Neural cell (in vitro differentiated cells): ENCODE measurements at regions not wholly inside any gene's neighbourhood (a gene's known extent, or its start where the extent isn't known, plus 50 kb on each side); places are given as distances from the start of the nearest gene placed in this dataset.

ENCODE experiments used
- H2AFZ ChIP-seq: fragments of 200-600, 300-800 bp; sonication (generic), shearing (Covaris generic); 2 replicates; pipeline ENCODE4 v1.6.0; 2014; ENCODE audit warnings: low read depth, mild to moderate bottlenecking, antibody characterized with exemption, low read length, moderate library complexity
- H3F3A ChIP-seq: fragments of 200-600 bp; shearing (Covaris generic); 2 replicates; pipeline ENCODE4 v1.6.1; 2016; ENCODE audit warnings: mild to moderate bottlenecking, moderate library complexity, mixed read lengths, antibody characterized with exemption, low read length; ENCODE audit not compliant: insufficient read depth, poor library complexity, severe bottlenecking
- H3K27ac ChIP-seq: fragments of 200-600, 300-800 bp; sonication (generic), shearing (Covaris generic); 2 replicates; pipeline ENCODE4 v1.5.1; 2014; ENCODE audit warnings: mild to moderate bottlenecking, low read length, moderate library complexity
- H3K27me3 ChIP-seq: fragments of 300-800, 200-600 bp; sonication (generic), shearing (Covaris generic); 2 replicates; pipeline ENCODE4 v1.6.0; 2014; ENCODE audit warnings: mild to moderate bottlenecking, low read depth, low read length, moderate library complexity; ENCODE audit not compliant: insufficient read depth
- H3K36me3 ChIP-seq: fragments of 300-800, 200-600 bp; sonication (generic), shearing (Covaris generic); 2 replicates; pipeline ENCODE4 v1.5.1; 2014; ENCODE audit warnings: mild to moderate bottlenecking, antibody characterized with exemption, low read length, moderate library complexity; ENCODE audit not compliant: insufficient read depth
- H3K4me2 ChIP-seq: fragments of 300-800, 200-600 bp; sonication (generic), shearing (Covaris generic); 2 replicates; pipeline ENCODE4 v1.6.0; 2014; ENCODE audit warnings: mild to moderate bottlenecking, low read length
- H3K4me3 ChIP-seq: fragments of 300-800, 200-600 bp; sonication (generic), shearing (Covaris generic); 2 replicates; pipeline ENCODE4 v1.5.1; 2014; ENCODE audit warnings: mild to moderate bottlenecking, low read length, moderate library complexity
- H3K79me2 ChIP-seq: fragments of 200-600 bp; shearing (Covaris generic); replicated peaks from 2 replicates; pipeline ENCODE4 v1.6.0; 2014; ENCODE audit warnings: mild to moderate bottlenecking, low read length, moderate library complexity; ENCODE audit not compliant: insufficient read depth
- H3K9ac ChIP-seq: fragments of 300-800, 200-600 bp; sonication (generic), shearing (Covaris generic); 2 replicates; pipeline ENCODE4 v1.6.1; 2016; ENCODE audit warnings: mild to moderate bottlenecking, low read length, mixed read lengths
- H3K9me2 ChIP-seq: fragments of 200-600 bp; shearing (Covaris generic); 2 replicates; pipeline ENCODE4 v1.6.1; 2016; ENCODE audit warnings: mild to moderate bottlenecking, low read length, mixed read lengths; ENCODE audit not compliant: insufficient read depth
- H3K9me3 ChIP-seq: fragments of 200-600, 300-800 bp; sonication (generic), shearing (Covaris generic); 2 replicates; pipeline ENCODE4 v1.6.1; 2016; ENCODE audit warnings: mild to moderate bottlenecking, mixed run types, low read length, moderate library complexity, mixed read lengths
- H4K20me1 ChIP-seq: fragments of 200-600 bp; shearing (Covaris generic); 2 replicates; pipeline ENCODE4 v1.6.1; 2016; ENCODE audit warnings: mild to moderate bottlenecking, mixed run types; ENCODE audit not compliant: insufficient read depth
- EP300 ChIP-seq: fragments of 450-650 bp; conservative IDR thresholded peaks from 2 replicates; pipeline ENCODE4 v1.6.1; 2014; ENCODE audit warnings: antibody characterized with exemption, mild to moderate bottlenecking, moderate library complexity; ENCODE audit not compliant: poor library complexity, severe bottlenecking
- EZH2 ChIP-seq: fragments of 200-600, 300-800 bp; shearing (Covaris generic), sonication (generic); IDR thresholded peaks from 2 replicates; pipeline ENCODE4 v1.6.1; 2014; ENCODE audit warnings: antibody characterized with exemption, low read length, borderline replicate concordance, mild to moderate bottlenecking; ENCODE audit not compliant: insufficient read depth, poor library complexity, severe bottlenecking
- MXI1 ChIP-seq: fragments of 450-650 bp; conservative IDR thresholded peaks from 2 replicates; pipeline ENCODE4 v1.6.1; 2014; ENCODE audit warnings: antibody characterized with exemption, mild to moderate bottlenecking; ENCODE audit not compliant: poor library complexity, severe bottlenecking
- POLR2AphosphoS5 ChIP-seq: IDR thresholded peaks from 2 replicates; pipeline ENCODE4 v1.6.1; 2012
- RAD21 ChIP-seq: fragments of 450-650 bp; conservative IDR thresholded peaks from 2 replicates; pipeline ENCODE4 v1.6.1; 2014; ENCODE audit warnings: antibody characterized with exemption, mild to moderate bottlenecking, moderate library complexity
- SMC3 ChIP-seq: fragments of 450-650 bp; conservative IDR thresholded peaks from 2 replicates; pipeline ENCODE4 v1.6.1; 2014; ENCODE audit warnings: antibody characterized with exemption, mild to moderate bottlenecking, moderate library complexity; ENCODE audit not compliant: poor library complexity
- TAF1 ChIP-seq: IDR thresholded peaks from 2 replicates; pipeline ENCODE4 v1.6.1; 2012; ENCODE audit warnings: low read depth
- TF ChIP-seq, protein P1 (sequence below): fragments of 450-650 bp; IDR thresholded peaks from 2 replicates; pipeline ENCODE4 v1.5.1; 2014; ENCODE audit warnings: antibody characterized with exemption, mild to moderate bottlenecking, moderate library complexity; ENCODE audit not compliant: poor library complexity, severe bottlenecking
- TF ChIP-seq, protein P2 (sequence below): IDR thresholded peaks from 2 replicates; pipeline ENCODE4 v1.6.1; 2012; ENCODE audit warnings: borderline replicate concordance

DNA sequence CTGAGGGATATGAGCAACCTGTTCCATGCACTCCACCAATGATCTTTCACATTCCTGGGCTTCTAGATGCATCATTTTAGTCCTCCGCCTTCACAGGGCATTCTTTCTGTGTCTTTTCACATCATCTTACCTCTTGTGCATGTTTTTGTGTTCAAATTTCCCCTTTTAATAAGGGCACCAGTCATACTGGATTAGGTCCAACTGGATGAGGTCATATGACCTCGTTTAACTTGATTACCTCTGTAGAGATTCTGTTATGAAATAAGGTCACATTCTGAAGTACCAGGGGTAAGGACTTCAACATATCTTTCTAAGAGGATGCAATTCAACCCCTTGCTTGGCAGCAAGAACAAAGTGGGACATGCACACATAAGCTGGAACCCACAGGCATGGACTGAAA, 335.3 kb upstream of the TLE4 start:
- Histone ChIP-seq H3K9ac (no peak overlapping the region), H3K9me2 (no peaks in the 10 kb centered on the region), H3K4me2 (no peak overlapping the region), H3K36me3 (no peaks in the 10 kb centered on the region), H3K27me3 (no peaks in the 10 kb centered on the region), H3K79me2 (no peaks in the 10 kb centered on the region), H3K9me3 (peaks cover 3% of the 10 kb centered on the region), H3K27ac (no peak overlapping the region), H2AFZ (no peak overlapping the region), H3K4me3 (no peak overlapping the region), H3F3A (no peaks in the 10 kb centered on the region), H4K20me1 (no peaks in the 10 kb centered on the region)
- TF ChIP-seq RAD21 (no peak), EP300 (no peak), POLR2AphosphoS5 (no peak), SMC3 (no peak), TAF1 (no peak), MXI1 (no peak), EZH2 (no peak)
- TF ChIP-seq, protein P1, sequence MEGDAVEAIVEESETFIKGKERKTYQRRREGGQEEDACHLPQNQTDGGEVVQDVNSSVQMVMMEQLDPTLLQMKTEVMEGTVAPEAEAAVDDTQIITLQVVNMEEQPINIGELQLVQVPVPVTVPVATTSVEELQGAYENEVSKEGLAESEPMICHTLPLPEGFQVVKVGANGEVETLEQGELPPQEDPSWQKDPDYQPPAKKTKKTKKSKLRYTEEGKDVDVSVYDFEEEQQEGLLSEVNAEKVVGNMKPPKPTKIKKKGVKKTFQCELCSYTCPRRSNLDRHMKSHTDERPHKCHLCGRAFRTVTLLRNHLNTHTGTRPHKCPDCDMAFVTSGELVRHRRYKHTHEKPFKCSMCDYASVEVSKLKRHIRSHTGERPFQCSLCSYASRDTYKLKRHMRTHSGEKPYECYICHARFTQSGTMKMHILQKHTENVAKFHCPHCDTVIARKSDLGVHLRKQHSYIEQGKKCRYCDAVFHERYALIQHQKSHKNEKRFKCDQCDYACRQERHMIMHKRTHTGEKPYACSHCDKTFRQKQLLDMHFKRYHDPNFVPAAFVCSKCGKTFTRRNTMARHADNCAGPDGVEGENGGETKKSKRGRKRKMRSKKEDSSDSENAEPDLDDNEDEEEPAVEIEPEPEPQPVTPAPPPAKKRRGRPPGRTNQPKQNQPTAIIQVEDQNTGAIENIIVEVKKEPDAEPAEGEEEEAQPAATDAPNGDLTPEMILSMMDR, result no peak
- TF ChIP-seq, protein P2, sequence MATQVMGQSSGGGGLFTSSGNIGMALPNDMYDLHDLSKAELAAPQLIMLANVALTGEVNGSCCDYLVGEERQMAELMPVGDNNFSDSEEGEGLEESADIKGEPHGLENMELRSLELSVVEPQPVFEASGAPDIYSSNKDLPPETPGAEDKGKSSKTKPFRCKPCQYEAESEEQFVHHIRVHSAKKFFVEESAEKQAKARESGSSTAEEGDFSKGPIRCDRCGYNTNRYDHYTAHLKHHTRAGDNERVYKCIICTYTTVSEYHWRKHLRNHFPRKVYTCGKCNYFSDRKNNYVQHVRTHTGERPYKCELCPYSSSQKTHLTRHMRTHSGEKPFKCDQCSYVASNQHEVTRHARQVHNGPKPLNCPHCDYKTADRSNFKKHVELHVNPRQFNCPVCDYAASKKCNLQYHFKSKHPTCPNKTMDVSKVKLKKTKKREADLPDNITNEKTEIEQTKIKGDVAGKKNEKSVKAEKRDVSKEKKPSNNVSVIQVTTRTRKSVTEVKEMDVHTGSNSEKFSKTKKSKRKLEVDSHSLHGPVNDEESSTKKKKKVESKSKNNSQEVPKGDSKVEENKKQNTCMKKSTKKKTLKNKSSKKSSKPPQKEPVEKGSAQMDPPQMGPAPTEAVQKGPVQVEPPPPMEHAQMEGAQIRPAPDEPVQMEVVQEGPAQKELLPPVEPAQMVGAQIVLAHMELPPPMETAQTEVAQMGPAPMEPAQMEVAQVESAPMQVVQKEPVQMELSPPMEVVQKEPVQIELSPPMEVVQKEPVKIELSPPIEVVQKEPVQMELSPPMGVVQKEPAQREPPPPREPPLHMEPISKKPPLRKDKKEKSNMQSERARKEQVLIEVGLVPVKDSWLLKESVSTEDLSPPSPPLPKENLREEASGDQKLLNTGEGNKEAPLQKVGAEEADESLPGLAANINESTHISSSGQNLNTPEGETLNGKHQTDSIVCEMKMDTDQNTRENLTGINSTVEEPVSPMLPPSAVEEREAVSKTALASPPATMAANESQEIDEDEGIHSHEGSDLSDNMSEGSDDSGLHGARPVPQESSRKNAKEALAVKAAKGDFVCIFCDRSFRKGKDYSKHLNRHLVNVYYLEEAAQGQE, result no peak

DNA sequence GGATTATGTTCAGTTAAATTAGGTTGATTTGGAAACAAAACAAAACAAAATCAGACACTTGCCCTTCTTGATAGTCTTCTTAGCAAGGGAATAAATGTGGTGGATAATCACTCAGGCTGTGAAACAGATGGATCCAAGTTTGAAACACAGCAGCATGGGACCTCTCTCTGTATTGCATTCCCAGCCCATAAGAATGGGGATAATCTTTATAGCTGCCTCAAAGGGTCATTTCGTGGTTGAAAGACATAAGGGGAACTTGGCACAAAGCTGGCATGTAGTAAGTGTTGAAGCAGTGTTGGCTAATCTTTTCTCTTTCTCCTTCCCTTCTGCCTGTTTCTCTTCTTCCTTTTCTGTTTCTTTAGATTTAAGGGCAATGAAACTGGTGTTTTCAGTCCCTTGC, 333.9 kb upstream of the TLE4 start:
- H3K79me2 ChIP-seq, result no peaks in the 10 kb centered on the region
- no peaks in the 10 kb centered on the region for H3K27me3 ChIP-seq
- H4K20me1 ChIP-seq, result no peaks in the 10 kb centered on the region
- no peaks in the 10 kb centered on the region for H3K9me2 ChIP-seq
- peaks cover 3% of the 10 kb centered on the region for H3K9me3 ChIP-seq
- H3F3A ChIP-seq, result no peaks in the 10 kb centered on the region
- H3K36me3 ChIP-seq, result no peaks in the 10 kb centered on the region
- no peak overlapping the region for H3K4me3 ChIP-seq
- H3K27ac ChIP-seq, result no peak overlapping the region
- no peak overlapping the region for H3K4me2 ChIP-seq
- no peak overlapping the region for H3K9ac ChIP-seq
- no peak overlapping the region for H2AFZ ChIP-seq
- no peak for TF ChIP-seq SMC3
- TF ChIP-seq POLR2AphosphoS5, result no peak
- no peak for TF ChIP-seq EZH2
- no peak for TF ChIP-seq MXI1
- TF ChIP-seq TAF1, result no peak
- TF ChIP-seq, protein P1, result no peak
- TF ChIP-seq RAD21, result no peak
- TF ChIP-seq EP300, result no peak
- TF ChIP-seq, protein P2, result no peak
